ENCODE measurements at regions not wholly inside any gene's neighbourhood (a gene's known extent, or its start where the extent isn't known, plus 50 kb on each side); places are given as distances from the start of the nearest gene placed in this dataset.

- TF ChIP-seq CTCF (IDR thresholded peaks at IDR 0.05; ENCODE audit: insufficient read depth, low read depth, low read length) (no peak), EZH2 (IDR thresholded peaks at IDR 0.05; ENCODE audit: insufficient read depth, low read length) (no peak)
Observed at GRCh38 chr9:104334549-104334948, 169.5 kb upstream of the OR13F1 start.
